Myocyte (in vitro differentiated cells): ENCODE measurements at regions not wholly inside any gene's neighbourhood (a gene's known extent, or its start where the extent isn't known, plus 50 kb on each side); places are given as distances from the start of the nearest gene placed in this dataset.

Experiments
- DNase-seq: peaks from one replicate; pipeline ENCODE4 v3.0.0-alpha.2; 2012; ENCODE audit warnings: low read depth

DNA sequence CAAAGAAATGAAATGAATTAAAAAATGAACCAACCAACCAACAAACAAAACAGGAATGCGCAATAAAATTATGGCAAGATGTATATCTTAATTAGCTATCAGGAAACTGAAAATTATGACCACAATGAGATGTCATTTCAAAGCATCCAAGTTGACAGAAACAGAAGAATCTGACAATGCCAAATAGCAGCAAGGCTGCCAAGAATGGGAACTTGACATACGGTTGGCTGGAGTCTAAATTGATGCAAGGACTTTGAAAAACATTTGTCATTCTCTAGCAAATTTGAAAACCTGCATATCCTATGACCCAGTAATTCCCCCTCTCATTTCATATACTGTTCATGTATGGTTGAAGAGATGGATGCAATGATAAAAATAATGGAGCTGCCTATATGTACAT is 1262.6 kb downstream of the TBC1D22A start:
- no peak for DNase-seq

DNA sequence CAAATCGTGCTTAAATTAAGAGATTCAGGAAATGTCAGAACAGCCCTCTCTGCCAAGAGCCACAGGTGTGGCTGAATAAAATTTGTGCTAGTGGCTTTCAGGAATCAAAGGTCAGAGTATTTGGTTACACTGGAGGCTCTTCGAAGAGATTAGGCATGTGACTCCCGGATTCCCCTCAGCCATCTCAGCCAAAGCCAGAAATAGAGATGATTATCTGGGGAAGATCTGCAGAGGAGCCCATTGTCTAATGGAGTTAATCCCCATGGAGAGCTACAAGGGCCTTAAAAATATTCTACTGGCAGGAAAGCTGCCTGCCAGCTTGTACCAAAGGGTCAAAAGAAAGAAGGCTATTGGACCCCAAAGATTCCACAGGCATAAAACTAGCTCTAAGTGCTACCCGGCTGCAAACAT is 1259.5 kb downstream of the TBC1D22A start:
- DNase-seq = no peak

DNA sequence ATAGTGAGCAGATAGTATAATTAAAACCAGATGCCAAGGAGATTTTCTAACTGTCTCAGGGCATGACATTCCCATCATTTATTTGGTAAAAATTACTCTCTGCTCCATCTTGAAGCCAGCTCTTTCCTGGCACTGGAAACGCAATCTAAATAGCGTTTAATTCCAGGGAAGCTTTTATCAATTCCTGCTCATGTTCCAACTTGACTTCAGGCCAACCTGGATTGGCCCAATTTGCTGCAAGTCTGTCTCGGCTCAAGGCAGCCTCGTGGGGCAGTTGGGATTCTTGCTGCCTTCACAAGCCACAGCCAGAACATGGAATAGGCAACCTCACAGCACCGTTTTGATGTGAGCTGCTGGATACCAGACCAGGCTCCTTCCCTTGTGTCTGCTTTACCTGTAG is 1255.9 kb downstream of the TBC1D22A start:
- DNase-seq = no peak

DNA sequence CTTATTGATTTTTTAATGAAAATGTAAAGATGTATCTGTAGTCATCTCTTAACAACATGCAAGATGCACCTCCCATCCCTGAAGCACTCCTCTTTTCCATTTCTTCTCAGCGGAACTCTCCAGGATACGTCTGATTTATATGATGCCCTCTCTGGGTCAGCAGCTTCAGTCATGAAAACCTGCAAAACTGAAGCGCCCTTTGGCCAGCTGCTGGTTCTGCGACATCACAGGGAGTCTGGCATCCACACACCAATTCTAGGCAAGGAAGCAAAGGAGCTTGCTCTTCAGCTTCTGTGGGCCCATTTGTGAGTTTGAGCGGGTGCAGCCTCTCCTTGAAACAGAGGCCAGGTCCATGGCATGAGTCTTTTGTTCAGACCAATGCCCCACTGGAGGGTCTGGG is 1253.3 kb downstream of the TBC1D22A start:
- no peak for DNase-seq

DNA sequence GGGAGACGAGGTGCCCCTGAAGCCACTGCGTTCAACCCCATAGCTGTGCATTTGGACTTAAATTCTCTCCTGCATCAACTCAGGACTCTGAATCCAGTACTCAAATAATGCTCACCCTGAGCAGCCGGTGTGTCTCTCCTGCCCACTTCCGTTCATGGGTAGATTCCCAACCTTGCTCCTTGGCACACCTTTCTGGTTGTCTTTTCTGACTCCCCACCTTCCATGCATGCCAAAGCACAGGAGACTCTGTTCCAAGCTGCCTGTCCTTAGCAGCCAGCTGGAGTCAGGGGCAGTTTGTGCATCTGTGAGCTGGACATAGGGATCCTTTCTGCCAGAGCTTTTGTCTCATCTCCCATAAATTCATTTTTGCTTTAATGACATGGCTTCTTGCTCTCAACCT is 1242.5 kb downstream of the TBC1D22A start:
- no peak for DNase-seq

DNA sequence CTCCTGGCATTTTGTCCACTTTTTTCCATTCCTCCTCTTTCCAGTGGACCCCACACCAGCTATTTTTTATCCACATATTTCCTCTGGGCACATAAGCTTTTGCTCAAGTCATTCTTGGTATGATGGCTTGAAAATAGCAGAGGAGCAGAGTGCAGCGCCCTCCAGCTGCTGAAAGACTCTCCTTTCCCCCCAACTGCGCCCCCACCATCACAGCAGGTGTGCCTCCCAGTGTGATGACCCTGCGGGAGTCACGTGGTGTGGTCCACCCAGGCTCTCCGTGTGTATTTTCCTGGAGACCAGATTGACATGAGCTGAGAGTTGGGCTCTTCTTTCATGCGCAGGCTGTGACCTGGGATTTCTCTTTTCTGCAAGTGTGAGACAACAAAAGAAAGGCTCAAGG is 1241.6 kb downstream of the TBC1D22A start:
- DNase-seq = no peak

DNA sequence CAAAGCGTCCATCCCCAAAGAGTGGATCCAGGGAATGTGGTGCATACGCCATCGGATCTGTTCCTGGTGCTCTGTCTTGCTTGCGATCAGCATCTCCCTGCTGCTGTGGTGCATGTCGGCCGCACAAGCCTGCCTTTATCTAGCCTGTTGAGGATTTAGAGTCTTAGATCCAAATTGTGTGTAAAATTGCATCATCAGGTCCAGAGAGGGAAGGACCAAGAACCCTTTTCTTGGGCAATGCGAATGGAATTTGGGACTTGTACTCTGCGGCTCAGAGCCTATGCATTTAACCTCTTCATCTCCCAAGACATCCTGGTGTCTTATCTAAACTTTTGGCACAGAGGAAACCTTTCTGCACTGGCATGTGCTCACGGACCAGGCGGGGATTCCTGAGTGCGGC is 1238.7 kb downstream of the TBC1D22A start:
- no peak for DNase-seq

DNA sequence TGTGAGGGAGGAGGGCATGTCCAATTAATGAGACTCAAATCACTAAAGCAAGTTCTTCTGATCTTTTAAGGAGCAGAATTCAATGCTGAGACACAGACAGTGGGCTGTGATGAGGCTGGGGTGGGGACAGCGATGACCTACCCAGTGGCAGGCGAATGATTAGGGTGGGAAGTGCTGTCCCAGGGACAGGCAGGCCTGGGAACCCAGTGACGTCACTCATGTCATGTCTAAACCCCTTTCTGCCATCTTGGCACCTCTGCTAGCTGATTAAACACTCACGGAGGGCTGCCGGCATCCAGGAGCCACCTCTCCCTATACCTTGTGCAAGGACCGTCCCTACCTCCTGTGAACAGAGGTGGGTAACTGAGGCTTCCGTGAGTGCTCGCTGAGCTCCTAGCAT is 1235.2 kb downstream of the TBC1D22A start:
- DNase-seq = no peak

DNA sequence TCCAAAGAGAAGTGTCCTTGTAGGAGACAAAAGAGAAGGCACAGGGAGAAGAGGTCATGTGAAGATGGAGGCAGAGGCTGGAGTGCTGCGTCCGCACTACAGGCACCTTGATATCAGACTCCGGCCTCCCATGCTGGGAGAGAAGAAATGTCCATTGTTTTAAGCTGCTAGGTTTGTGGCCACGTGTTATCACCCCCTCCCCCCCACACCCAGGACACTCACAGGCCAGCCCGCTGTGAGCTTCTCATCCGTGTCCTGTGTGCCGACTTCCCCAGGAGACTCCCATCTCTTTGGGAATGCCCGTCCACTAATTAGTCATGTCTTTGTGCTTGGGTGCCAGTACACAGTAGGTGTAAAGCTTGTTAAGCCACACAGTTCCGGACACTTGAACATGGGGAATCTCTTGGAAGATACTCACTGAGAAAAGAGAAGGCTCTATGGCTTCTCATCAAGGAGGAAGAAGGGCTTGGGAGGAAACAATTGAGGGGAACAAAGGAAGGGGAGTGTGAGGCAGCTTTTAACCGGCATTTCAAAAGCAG is 1234.7 kb downstream of the TBC1D22A start:
- DNase-seq = no peak

DNA sequence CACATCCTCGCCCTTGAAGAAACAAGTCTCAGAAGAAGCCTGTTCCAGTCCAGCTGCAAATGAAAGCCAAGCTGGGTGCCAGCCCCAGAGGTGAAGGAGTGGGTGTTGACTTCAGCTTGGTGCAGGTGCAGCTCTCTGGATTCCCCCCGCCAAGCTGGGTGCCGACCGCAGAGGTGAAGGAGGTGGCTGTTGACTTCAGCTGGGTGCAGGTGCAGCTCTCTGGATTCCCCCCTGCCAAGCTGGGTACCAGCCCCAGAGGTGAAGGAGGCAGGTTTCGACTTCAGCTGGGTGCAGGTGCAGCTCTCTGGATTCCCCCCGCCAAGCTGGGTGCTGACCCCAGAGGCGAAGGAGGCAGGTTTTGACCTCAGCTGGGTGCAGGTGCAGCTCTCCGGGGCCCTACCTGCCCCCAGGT is 1234.0 kb downstream of the TBC1D22A start:
- no peak for DNase-seq

DNA sequence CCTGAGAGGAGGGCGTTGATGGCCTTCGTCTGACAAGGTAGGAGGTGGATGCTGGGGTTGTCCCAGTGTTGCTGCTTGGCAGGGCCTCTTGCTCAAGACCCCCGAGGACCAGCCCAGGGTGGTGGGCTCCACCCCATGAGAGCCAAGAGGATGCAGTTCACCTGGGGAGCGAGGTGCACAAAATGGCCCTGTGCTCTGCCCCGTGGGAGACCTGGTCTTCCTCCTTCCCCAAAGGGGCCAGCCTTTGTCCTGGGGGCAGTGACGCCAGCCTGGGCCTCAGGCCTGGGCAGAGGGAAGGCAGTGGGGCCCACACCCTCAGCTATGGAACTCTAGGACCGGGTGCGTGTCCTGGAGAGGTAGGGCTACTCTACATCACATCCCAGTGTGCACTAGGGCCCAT is 1233.3 kb downstream of the TBC1D22A start:
- no peak for DNase-seq

DNA sequence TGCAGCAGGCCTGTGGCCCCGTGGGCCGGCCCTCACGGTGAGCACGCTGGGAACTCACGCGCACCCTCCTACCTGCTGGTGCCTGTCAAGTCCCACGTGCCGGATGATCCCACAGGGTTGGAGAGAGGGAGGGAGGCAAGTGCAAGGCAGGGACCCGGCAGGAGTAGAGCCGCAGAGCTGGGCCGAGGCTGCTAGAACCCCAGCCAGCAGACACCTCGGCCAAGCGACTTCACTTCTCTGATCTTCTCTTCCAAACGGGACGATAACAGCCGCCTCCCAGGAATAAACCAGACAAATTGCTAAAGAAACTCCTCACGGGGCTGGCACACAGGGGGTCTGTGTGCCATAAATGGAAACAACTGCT is 1232.8 kb downstream of the TBC1D22A start:
- DNase-seq = no peak

DNA sequence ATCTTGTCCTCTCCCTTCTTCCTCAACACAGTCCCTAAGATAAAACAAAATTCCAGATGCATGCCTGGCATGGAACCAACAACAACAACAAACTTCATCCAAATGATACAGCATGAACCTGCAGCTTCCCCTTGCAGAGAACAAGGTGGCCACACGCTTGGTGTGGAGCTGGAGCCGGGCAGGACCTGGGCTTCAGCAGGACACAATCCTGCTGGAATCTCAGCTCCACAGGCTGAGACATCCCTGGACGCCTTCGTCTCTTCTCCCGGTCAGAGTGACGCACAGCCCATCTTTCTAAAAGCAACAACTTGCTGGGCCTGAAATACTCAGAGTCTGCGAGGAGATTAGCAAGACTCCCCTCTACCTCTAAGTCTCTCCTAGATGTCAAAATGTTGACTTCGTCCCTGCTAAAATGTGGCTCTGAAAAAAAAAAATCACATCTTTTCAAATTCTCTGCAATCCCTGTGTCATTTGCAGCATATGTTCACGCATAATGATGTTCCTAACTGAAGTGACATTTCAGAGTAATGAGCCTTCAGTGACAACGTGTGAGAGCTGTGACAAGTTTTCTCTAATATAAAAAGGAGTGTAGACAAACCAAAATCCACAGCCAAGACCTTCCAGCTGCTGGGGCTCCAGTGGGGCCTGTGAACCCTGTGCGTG is 1232.3 kb downstream of the TBC1D22A start:
- no peak for DNase-seq

DNA sequence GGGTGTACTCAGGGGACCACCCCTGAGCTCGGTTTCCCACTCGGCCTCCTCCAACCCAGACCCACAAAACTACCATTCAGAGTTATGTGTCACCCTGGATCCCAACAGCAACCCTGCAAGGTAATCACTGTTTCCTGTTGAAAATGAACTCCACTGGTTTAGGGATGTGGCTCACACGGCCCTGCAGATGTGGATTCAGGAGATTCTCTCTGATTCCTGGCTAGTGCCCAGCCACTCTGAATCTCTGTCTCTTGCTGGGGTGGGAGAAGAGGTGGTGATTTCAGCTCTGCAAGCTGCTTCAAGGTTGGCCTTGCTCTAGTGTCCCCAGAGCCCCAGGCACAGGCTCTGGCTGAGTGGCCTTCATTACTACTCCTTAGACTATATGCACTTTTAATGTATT is 1231.6 kb downstream of the TBC1D22A start:
- no peak for DNase-seq

DNA sequence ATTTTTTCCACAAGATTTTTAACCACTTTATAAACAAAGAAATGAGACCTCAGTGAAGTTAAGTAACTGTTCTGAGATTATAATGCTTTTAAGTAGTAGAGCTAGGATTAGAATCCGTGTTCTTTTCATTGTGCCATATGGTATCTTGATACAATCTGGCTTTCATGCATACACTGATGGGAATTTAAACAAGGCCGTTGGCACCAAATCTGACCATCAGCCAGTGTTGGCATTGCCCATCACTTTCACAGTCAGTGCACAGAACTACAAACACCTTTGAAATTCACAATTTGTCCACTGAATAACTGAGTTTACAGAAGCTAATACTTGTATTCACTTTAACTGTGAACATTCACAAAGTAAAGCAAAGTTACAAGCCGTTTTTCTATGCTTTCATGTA is 1228.0 kb downstream of the TBC1D22A start:
- no peak for DNase-seq

DNA sequence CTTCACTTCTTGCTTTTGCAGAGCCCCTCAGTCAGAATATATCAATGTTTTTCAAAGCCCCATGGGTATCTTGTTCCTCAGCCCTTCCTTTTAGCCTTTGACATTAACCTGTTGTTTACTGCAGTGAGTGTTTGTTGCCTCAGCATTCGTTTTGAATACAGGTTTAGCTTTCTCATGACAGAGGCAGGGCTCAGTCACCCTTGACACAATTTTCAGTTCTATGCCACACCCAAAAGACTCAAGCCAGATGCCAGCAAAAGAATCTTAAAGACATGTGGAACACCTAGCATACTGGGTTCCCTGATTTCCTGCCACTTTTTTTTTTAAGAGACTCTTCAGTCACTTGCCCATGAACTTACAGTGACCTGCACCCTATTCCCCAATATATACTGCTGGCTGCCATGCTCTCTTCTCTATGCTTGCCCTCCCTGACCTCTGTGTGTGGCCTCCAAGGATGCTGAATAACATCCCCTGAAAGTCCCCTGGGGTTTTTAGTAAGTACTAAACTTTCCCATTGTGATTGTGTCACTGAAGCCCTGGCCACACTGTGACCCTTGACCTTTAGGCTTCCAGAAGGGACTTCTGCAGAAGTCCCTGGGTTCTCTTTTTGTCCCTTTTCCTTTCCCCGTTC is 1225.5 kb downstream of the TBC1D22A start:
- no peak for DNase-seq

DNA sequence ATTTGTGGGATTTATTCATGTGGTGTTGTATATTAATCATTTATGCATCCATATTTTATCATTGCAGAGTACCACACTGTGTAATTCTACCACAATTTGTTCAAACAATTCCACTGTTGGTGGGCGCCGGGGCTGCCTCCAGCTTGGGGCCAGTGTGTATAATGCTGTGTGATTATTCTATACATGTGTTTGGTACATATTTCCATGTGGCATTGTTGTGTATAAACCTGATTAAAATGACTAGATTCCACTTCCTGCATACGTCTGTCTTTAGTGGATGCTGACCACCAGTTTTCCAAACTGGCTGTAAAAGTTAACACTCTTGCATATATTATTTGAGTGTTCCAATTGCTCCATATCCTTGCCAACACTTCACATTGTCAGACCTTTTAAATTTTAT is 1213.8 kb downstream of the TBC1D22A start:
- DNase-seq = no peak

DNA sequence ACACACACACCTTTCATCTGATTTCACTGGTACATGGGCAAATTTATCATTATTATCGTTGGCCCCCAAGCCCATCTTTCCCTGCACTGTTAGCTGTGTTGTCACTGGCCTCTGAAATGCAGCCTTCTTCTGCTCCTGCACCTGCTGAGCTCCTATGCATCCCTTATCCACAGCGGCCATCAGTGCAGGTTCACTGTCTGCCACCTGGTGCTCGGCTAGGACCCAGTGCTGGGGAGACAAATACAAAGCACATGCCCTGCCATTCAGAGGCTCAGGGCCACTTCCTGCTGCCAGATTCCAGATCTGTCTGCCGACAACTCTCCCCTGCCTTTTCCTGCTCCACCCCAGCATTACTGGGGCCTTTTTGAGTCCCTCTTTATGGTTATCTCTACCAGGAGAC is 1205.4 kb downstream of the TBC1D22A start:
- no peak for DNase-seq

DNA sequence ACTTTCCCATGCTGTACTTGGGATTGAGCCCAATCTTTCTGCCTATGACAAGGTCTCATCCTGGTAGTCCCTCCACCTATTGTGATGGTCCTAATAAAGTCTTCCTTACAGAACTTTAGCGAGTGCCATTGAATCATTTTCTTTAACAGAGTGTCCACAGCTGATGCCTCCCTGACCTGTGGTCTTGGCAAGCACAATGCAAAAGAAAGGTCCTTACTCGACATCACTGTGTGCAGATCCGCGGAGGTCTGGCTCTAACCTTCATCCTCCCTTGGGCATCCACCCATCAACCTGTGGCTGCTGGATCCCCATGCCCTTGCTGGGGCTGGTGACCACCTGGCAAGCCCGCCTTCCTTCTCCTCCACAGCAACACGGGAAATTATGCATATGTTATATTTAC is 1203.9 kb downstream of the TBC1D22A start:
- no peak for DNase-seq

DNA sequence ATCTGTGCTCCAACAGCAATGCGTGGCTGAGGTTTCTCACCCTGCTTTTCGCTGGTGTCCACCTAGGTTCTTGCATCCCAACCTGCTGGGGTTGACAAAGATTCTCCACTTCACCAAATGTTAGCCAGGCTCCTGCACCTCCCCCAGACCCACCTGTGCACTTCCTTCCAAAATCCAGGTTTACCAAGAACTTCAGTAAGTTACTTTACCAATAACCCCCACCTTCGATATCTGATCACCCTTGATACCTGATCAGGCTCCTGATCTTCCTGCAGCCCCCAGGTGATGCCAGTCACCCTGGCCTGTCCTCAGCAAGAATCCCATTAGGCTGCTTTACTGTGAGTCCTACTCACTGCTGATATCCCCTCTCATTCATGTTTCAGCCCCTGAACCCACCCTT is 1203.4 kb downstream of the TBC1D22A start:
- no peak for DNase-seq

DNA sequence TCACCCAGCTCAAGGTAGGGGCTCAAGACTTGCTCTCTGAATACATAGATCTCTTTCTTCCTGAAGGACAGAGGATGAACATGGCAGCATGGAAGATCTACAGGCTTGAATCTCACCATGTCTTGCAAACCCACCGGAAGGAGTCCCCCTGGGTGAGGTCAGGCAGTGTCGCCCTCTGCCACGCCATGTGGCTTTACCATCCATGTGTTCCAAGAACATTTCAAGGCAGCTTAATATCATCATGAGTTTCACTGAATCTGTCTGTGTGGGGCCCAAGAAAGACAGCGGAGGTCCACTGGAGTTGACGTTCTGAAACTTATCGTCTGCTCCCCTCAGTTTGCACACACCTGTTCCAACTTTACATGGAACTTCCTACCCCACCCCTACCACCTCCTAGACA is 1202.6 kb downstream of the TBC1D22A start:
- no peak for DNase-seq

DNA sequence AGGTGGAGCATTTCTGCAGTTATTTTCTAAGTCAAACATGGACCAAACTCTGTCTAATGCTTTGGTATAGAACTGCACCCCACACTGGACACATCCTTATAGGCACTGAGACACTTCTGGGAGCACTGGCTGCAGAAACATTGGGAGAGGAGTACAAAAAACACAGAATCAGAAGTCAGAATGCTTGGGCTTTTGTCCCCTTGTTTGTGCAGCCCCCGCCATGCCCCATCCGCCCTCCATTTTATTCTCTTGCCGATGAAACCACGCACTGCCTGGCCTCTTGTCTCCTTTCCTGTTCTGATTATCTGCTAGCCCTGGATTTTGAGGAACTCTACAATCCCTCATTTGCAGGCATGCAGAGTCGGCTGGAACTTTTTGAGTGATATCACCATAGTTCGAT is 1201.2 kb downstream of the TBC1D22A start:
- DNase-seq = no peak

DNA sequence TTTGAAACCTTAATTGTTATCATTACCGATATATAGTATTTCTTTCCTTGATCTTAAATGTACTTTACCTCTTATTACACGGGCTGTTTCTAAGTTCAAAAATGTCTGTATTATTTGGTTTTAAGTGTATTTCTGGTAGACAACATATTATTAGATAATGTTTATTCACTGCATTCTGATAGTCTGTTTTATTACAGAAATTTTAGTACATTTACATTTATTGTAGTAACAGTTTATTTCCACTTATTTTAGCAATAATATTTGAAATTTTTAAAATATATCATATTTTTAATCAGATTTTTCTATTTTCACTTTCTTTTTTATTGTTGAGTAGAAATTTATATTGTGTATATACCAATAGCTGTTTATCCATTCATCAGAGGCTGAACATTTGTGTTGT is 1195.2 kb downstream of the TBC1D22A start:
- DNase-seq = no peak
